NK-92 treated with Interleukin-12 subunit alpha and Interleukin-12 subunit beta, amount 100 ng/mL, for 24 hours (cell line): ENCODE measurements at regions not wholly inside any gene's neighbourhood (a gene's known extent, or its start where the extent isn't known, plus 50 kb on each side); places are given as distances from the start of the nearest gene placed in this dataset.
"Not testable (repeated sequence)": the region's sequence is repeated elsewhere in the genome, so short reads cannot be mapped to it uniquely, and the experiment has no call there.

Source experiments
- DNase-seq: peaks from one replicate; lab custom pipeline; 2025; lab: John Stamatoyannopoulos, UW

GRCh38 chr14:22190411-22191191, 398.4 kb downstream of the DAD1 start:
- no peak for DNase-seq

- DNase-seq, result no peak
Observed at GRCh38 chr14:22189881-22190280, 399.1 kb downstream of the DAD1 start.

DNA sequence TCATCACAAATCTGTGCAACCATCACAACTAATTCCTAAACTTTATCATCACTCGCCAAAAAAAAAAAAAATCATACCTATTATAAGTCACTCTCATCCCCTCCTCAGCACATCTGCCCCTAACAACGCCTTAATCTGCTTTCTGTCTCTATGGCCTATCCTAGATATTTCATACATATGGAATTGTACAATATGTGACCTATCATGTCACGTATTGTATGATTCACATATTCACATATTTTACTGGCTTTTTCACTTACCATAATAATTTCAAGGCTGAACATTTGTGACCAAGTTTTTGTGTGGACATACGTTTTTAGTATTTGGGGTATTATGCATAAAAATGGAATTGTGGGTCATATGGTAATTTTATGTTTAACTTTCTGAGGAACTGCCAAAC, 400.7 kb downstream of the DAD1 start:
- DNase-seq, result no peak

DNA sequence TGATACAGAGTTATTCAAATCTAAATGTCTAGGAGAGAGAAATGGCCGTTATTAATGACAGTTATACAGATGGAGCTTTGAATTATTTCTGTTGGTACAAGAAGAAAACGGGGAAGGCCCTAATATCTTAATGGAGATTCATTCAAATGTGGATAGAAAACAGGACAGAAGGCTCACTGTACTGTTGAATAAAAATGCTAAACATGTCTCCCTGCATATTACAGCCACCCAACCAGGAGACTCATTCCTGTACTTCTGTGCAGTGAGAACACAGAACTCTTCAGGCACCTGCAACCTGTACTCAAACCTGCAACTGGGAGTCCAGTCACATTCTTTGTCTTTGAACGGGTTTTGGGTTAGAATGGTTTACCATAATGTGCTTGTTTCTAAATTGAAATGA, 403.2 kb downstream of the DAD1 start:
- no peak for DNase-seq

GRCh38 chr14:22185191-22185590, 403.8 kb downstream of the DAD1 start:
- no peak for DNase-seq

DNA sequence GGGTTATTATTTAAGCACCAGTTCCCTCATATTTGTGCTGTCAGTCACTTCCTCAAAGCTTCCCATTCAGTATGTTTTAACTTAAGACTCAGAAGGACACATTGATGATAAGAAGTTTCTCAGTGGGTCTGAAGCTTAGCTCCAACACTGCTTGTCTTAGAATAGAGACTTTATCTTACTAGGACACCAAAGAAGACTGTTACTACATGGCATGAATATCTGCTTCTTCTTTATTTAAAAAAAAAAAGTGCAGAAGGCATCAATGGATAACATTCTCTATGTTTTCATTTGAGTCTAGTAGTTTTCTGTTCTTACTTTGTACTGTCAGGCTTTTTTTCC, 404.2 kb downstream of the DAD1 start:
- no peak for DNase-seq

DNA sequence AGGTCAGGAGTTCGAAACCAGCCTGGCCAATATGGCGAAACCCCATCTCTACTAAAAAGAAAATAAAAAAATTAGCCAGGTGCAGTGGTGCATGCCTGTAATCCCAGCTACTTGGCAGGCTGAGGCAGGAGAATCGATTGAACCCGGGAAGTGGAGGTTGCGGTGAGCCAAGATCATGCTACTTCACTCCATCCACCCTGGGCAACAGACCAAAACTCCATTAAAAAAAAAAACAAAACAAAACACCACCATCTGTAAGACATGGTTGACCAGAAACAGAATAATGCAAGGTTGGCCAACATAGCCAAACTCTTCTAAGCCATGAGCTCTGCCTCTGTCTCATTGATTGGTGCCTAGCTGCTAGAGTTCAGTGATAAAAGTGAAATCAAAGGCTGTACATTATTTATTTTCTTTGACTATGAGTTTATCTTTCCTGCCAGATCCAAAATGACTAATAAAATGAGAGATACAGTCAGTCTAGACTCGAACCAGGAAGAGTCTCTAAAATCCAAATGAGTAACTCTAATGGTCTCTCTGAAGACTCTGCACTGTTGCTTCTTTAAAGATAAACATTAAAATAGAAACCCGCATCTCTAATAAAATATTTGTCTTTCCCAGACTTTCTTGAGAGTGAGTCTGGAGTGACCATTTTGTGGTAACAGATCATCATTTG, 404.7 kb downstream of the DAD1 start:
- no peak for DNase-seq

DNA sequence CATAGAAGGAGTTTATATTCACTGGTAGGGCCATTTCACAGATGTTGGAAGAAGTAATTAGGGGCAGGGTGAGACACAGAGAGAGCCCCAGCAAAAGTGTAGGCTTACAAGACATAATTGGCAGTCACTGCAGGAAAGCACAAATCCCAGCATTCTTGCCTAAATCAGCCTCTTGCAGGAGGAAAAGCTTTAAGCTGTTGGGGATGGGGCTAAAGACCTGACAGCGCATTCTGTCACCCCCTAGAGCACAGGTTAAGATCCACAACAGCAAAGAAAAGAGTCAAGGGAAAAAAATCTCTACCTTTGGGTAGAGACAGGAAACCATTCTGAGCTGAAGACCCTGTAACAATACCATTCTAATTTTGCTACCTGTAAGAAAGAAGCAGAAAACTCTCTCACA, 409.0 kb downstream of the DAD1 start:
- DNase-seq, result no peak

DNA sequence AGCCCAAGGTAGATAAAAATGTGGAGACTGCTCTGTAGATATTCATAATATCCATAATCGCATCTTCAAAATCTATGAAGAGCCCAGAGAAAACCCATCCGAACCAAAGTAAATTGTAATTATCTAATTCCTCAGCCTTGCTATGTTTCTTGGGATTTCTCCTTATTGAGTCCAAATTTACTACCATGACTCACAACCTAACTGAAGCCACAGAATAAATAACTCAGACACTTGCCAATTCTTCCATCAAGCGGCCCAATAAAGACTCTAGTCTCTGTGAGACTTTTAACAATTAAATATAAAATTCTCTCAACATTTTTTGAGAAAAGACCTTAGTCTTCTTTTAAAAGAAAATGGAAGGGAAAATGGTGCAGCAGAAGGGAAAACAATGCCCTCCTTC, 409.8 kb downstream of the DAD1 start:
- DNase-seq, result no peak

- DNase-seq, result no peak
Observed at GRCh38 chr14:22178333-22178839, 410.6 kb downstream of the DAD1 start.

DNA sequence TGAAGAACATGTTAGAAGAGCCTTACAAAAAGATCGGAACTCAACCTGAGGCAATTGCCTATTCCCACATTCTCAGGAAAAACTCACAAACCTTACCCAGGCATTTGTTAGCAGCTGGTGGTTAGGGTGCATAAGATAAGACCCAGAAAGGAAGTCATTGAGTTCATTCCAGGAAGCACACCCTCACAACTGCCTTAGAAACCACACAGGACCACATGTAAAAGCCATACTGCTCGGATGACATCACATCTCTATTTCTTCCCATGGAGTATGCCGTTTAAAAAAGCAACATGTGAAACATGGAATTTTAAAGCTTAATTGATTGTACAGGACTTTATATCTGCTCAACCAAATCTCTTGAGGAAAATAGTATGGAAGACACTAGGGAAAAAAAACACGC, 411.2 kb downstream of the DAD1 start:
- DNase-seq, result no peak

DNA sequence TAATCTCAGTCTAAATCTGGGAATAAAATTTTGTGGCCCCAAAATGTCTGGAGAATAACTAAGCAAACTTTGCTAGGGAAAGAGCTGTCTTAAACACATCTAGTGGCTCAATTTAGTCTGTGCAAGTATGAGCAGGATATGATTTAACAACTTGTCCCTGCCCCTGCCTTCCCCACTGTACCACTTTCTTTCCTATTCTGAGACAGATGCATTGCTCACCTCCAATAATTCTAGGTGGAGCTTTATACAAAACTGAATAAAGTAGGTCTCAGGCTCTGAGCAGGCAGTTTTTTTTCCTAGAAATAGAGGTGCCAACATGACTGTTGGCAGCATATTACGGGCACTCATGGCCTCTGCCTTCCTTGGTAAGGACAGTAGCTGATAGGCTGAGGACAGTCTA, 412.1 kb downstream of the DAD1 start:
- no peak for DNase-seq

GRCh38 chr14:22175278-22175558, 413.8 kb downstream of the DAD1 start:
- DNase-seq, result not testable (repeated sequence)

GRCh38 chr14:22174412-22175277, 414.4 kb downstream of the DAD1 start:
- no peak for DNase-seq

GRCh38 chr14:22168092-22168955, 420.7 kb downstream of the DAD1 start:
- DNase-seq, result no peak

- no peak for DNase-seq
Observed at GRCh38 chr14:22164616-22165015, 424.4 kb downstream of the DAD1 start.

GRCh38 chr14:22163051-22163450, 426.0 kb downstream of the DAD1 start:
- DNase-seq, result no peak

GRCh38 chr14:22159957-22160356, 429.1 kb downstream of the DAD1 start:
- no peak for DNase-seq

DNA sequence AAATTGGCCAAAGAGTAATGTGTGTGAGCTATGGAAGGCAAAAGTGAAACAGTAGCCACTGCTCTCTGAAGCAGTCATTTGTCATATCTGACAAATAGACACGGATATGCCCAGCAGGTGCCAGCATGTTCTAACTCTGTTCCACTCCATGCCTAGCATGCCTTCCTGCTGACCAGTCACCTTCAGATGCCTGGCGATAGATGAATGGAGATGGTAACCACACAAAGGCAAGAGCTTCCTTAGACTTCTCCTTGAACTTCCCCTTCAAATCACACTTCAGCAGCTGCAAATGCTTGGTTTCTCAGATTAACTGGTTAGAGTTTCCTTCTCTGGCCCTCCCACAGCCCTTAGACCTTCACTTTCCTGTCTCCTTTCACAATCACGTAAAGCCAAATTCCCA, 429.9 kb downstream of the DAD1 start:
- no peak for DNase-seq

GRCh38 chr14:22158560-22158959, 430.5 kb downstream of the DAD1 start:
- no peak for DNase-seq

DNA sequence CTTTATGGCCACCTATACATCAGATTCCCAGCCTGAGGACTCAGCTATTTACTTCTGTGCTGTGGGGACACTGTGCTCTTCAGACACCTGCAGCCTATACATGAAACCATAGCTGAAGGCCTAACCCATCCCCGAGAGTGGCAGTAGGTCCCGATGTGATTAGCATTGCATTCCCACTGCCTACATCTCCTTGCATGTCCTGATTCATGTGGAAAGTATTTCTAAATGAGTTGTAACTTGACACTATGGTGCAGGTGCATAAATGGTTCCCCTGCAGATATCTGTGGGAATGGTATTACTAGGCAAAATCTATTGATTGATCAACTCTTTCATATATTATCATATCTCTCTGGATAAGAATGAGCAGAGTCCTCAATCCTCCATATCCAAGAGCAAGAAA, 433.5 kb downstream of the DAD1 start:
- no peak for DNase-seq

DNA sequence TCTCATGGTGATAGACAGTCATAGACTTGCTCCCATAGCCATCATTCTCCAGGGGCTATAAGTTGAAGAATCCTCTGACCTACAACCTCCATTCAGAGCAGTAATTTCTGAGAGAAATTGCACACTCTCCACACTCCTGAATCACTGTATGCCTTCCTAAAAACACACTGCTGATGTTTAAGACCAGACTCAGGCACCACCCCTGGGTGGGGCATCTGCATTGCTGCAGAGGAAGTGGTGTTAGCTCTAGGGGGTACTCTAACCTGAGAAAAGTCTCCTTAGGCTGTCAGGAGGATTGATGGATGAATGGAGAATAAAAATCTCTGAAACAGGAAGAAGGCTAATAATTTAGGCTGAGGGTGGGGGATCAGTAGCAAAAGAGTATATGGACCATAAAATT, 436.1 kb downstream of the DAD1 start:
- no peak for DNase-seq
